Stimulated activated CD8-positive, alpha-beta memory T cell treated with anti-CD3 and anti-CD28 coated beads, Interleukin-7, amount 100 ng/mL, for 24 hours (primary cell): ENCODE measurements at regions not wholly inside any gene's neighbourhood (a gene's known extent, or its start where the extent isn't known, plus 50 kb on each side); places are given as distances from the start of the nearest gene placed in this dataset.

Experiments used
- DNase-seq: peaks from one replicate; pipeline ENCODE4 v3.0.0-alpha.2; 2020; ENCODE audit warnings: low read depth

GRCh38 chr4:182014164-182014563, 229.0 kb upstream of the TENM3 start:
- DNase-seq: no peak

- DNase-seq: no peak
Observed at GRCh38 chr4:182015014-182015413, 228.2 kb upstream of the TENM3 start.

- DNase-seq: no peak
Observed at GRCh38 chr4:182015893-182016292, 227.3 kb upstream of the TENM3 start.

GRCh38 chr4:182017038-182017437, 226.2 kb upstream of the TENM3 start:
- DNase-seq: no peak

GRCh38 chr4:182018691-182019090, 224.5 kb upstream of the TENM3 start:
- no peak for DNase-seq

GRCh38 chr4:182019148-182019652, 224.0 kb upstream of the TENM3 start:
- DNase-seq: no peak

GRCh38 chr4:182022909-182023308, 220.3 kb upstream of the TENM3 start:
- DNase-seq: no peak

GRCh38 chr4:182023469-182023868, 219.7 kb upstream of the TENM3 start:
- no peak for DNase-seq

- no peak for DNase-seq
Observed at GRCh38 chr4:182042945-182043344, 200.3 kb upstream of the TENM3 start.

- DNase-seq: no peak
Observed at GRCh38 chr4:182048871-182049270, 194.3 kb upstream of the TENM3 start.

GRCh38 chr4:182056866-182057265, 186.3 kb upstream of the TENM3 start:
- DNase-seq: no peak

- no peak for DNase-seq
Observed at GRCh38 chr4:182062458-182062857, 180.7 kb upstream of the TENM3 start.

- no peak for DNase-seq
Observed at GRCh38 chr4:182062936-182063335, 180.3 kb upstream of the TENM3 start.

- DNase-seq: no peak
Observed at GRCh38 chr4:182063651-182064050, 179.6 kb upstream of the TENM3 start.

- no peak for DNase-seq
Observed at GRCh38 chr4:182065255-182065654, 177.9 kb upstream of the TENM3 start.

GRCh38 chr4:182066037-182066436, 177.2 kb upstream of the TENM3 start:
- DNase-seq: no peak

- no peak for DNase-seq
Observed at GRCh38 chr4:182067828-182068227, 175.4 kb upstream of the TENM3 start.

- DNase-seq: no peak
Observed at GRCh38 chr4:182068920-182069319, 174.3 kb upstream of the TENM3 start.

- DNase-seq: no peak
Observed at GRCh38 chr4:182073278-182073677, 169.9 kb upstream of the TENM3 start.

GRCh38 chr4:182074139-182074538, 169.1 kb upstream of the TENM3 start:
- DNase-seq: no peak

- DNase-seq: no peak
Observed at GRCh38 chr4:182074810-182075209, 168.4 kb upstream of the TENM3 start.

GRCh38 chr4:182082910-182083309, 160.3 kb upstream of the TENM3 start:
- DNase-seq: no peak

GRCh38 chr4:182083671-182084410, 159.4 kb upstream of the TENM3 start:
- no peak for DNase-seq

- no peak for DNase-seq
Observed at GRCh38 chr4:182085051-182085480, 158.1 kb upstream of the TENM3 start.
